ENCODE measurements at regions not wholly inside any gene's neighbourhood (a gene's known extent, or its start where the extent isn't known, plus 50 kb on each side); places are given as distances from the start of the nearest gene placed in this dataset.

DNA sequence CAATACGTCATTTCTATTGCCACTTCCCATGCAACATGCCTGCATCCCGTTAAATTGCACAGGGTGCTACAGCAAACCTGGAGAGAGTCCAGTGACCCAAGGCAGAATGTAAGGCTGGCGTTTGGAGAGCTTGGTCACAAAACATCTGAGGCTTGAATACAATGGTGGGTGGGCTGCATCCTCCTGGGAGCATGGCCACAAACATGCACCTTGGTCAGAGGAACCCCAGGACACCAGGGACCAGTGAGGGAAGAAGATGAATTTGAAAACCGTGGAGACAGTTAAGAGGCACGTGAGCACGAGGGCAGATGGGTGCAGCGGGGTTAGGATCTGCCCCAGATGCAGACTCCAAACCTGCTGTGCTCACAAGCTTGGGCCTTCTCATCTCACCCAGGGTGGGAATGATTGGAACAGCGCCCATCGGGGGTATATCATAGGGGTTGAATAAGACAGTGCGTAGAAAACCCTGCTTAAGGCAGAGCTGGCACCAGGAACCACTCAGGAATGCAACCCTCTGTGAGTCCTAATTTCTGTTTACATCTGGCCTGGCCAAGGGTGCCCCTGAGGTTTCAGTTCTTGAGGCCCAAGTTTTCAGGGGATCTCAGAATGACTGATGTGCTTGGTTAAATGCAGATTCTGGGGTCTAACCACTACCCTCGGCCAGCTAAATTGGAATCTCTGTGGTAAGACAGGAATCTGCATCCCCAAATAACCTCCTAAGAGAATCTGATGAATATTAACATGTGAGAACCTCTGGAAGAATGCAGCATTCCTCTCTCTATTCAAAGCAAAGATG lies 97.2 kb downstream of the ARL4C start:
- intact Hi-C loops (cut with DNase I; ENCODE audit: low total_unique reads) (no loop called here), in situ Hi-C loops (cut with MboI; ENCODE audit: low pct_ligation_motif_present in 1 of 4, low pct_unique_long_range_greater_than_20kb in 1 of 4, low sequenced_read_pairs in 3 of 4) (no loop called here)
- H3K27ac ChIP-seq, result no peak overlapping the region
- no peaks in the 10 kb centered on the region for H3K27me3 ChIP-seq
- TF ChIP-seq POLR2AphosphoS5 (IDR thresholded peaks at IDR 0.05) (no peak), POLR2A (IDR thresholded peaks at IDR 0.05) (no peak), EP300 (IDR thresholded peaks at IDR 0.05; ENCODE audit: low read depth) (no peak), CTCF (IDR thresholded peaks at IDR 0.05) (no peak)
- H3K36me3 ChIP-seq, result no peaks in the 10 kb centered on the region
- H3K4me1 ChIP-seq, result no peaks in the 10 kb centered on the region
- 75 to 82% methylated on average over 2 to 11 of the region's 11 CpGs for WGBS, 2 donors (ENCODE audit: low coverage in 1 of 2)
- no peaks in the 10 kb centered on the region for H3K9me3 ChIP-seq
- H3K4me3 ChIP-seq, result no peak overlapping the region
- DNase-seq, result no peak

DNA sequence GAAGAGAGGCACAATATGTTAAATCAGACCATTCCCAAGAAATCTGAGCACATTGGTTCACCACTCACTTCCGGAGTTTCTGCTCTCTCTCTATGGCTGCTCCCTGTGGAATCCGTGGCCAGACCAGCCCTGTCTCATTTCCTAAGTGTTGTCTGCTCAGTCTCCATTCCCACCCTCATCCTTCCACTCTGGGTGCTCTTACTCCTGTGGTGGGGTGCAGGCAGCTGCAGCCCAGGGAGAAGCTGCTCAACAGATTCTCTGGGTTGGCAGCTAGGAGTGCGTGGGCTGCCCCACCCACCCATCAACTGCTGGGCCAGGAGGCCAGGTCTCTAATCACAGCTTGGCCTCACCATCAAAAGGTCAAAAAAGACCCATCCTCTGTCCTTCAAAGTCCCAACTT lies 98.3 kb downstream of the ARL4C start:
- Histone ChIP-seq H3K27ac (no peak overlapping the region), H3K4me1 (no peaks in the 10 kb centered on the region), H3K4me3 (no peak overlapping the region), H3K9me3 (no peaks in the 10 kb centered on the region), H3K27me3 (no peaks in the 10 kb centered on the region), H3K36me3 (no peaks in the 10 kb centered on the region)
- WGBS, 2 donors (ENCODE audit: low coverage in 1 of 2), result 83% methylated on average over 2 of the region's 3 CpGs; no CpG with 5 or more reads in 1 of the 2 donors
- DNase-seq, result no peak
- intact Hi-C loops (cut with DNase I; ENCODE audit: low total_unique reads), result no loop called here
- in situ Hi-C loops (cut with MboI; ENCODE audit: low pct_ligation_motif_present in 1 of 4, low pct_unique_long_range_greater_than_20kb in 1 of 4, low sequenced_read_pairs in 3 of 4), result no loop called here
- TF ChIP-seq POLR2AphosphoS5 (IDR thresholded peaks at IDR 0.05), result no peak
- TF ChIP-seq EP300 (IDR thresholded peaks at IDR 0.05; ENCODE audit: low read depth), result no peak
- no peak for TF ChIP-seq POLR2A (IDR thresholded peaks at IDR 0.05)
- TF ChIP-seq CTCF (IDR thresholded peaks at IDR 0.05), result no peak

DNA sequence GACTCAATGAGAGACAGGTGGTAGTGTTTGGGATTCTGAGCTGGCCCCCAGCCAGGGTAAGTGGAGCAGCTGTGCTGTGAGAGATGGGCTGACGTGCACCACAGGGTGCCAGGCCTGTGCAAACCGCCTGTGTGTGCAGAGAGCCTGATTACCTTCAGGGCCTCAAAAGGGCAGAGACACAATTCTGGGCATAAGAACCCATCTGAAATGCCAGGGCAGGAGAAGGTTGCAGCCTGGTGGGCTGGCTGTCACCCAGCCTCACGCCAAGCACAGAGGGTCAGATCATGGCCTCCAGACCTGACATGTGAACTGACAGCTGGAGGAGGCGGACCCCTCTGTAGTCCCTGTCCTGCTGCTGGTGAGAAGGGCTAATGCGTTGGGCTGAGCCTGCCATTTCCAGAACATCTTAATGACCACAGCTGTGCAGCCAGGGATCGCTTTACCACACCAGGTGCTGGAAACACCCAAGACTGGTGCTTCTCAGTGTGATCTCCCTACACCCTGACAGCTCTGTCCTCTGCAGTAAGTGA lies 100.9 kb downstream of the ARL4C start:
- TF ChIP-seq POLR2AphosphoS5 (IDR thresholded peaks at IDR 0.05), result no peak
- no peak for DNase-seq
- Histone ChIP-seq H3K9me3 (no peaks in the 10 kb centered on the region), H3K27ac (no peak overlapping the region), H3K36me3 (no peaks in the 10 kb centered on the region), H3K27me3 (no peaks in the 10 kb centered on the region), H3K4me1 (no peaks in the 10 kb centered on the region), H3K4me3 (no peak overlapping the region)
- WGBS, 2 donors (ENCODE audit: low coverage in 1 of 2), result 63 to 100% methylated on average over 1 to 6 of the region's 6 CpGs
- in situ Hi-C loops (cut with MboI; ENCODE audit: low pct_ligation_motif_present in 1 of 4, low pct_unique_long_range_greater_than_20kb in 1 of 4, low sequenced_read_pairs in 3 of 4) (no loop called here), intact Hi-C loops (cut with DNase I; ENCODE audit: low total_unique reads) (no loop called here)

DNA sequence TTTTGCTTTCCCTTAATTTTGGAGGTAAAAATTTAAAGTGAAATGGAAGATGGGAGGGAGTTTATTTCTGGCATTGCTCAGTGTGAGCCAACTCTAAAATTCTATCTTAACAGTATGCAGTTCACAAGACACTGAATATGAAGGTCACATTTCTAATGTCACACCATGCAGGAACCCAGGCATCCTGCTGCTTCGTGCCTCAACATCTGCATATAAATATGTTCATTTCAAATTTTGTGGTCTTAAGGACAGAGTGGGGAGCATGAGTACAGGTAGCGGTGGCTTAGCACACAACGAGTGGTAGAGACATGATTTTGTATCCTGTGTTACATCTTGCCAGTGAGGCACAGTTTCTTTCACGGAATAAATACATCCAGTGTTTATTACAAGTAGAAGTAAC lies 102.4 kb downstream of the ARL4C start:
- Histone ChIP-seq H3K9me3 (no peaks in the 10 kb centered on the region), H3K36me3 (no peaks in the 10 kb centered on the region), H3K4me3 (no peak overlapping the region), H3K27ac (no peak overlapping the region), H3K4me1 (no peaks in the 10 kb centered on the region), H3K27me3 (no peaks in the 10 kb centered on the region)
- 80 to 89% methylated on average over 2 to 4 of the region's 4 CpGs for whole genome bisulfite sequencing, 2 donors (ENCODE audit: low coverage in 1 of 2)
- TF ChIP-seq POLR2A (IDR thresholded peaks at IDR 0.05) (no peak), CTCF (IDR thresholded peaks at IDR 0.05) (no peak), POLR2AphosphoS5 (IDR thresholded peaks at IDR 0.05) (no peak), EP300 (IDR thresholded peaks at IDR 0.05; ENCODE audit: low read depth) (no peak)
- in situ Hi-C loops (cut with MboI; ENCODE audit: low pct_ligation_motif_present in 1 of 4, low pct_unique_long_range_greater_than_20kb in 1 of 4, low sequenced_read_pairs in 3 of 4), result no loop called here
- no peak for DNase-seq
- intact Hi-C loops (cut with DNase I; ENCODE audit: low total_unique reads), result no loop called here

All from transverse colon (tissue), 4 donors.